HepG2 (cell line): ENCODE measurements at regions not wholly inside any gene's neighbourhood (a gene's known extent, or its start where the extent isn't known, plus 50 kb on each side); places are given as distances from the start of the nearest gene placed in this dataset.

ENCODE experiments used
- ATAC-seq: fragments of 200-7000 bp; cut with Tn5 transposase; 3 replicates; pipeline ENCODE4 v1.9.1; 2020; ENCODE audit warnings: mild to moderate bottlenecking, moderate library complexity
- BruUV-seq: library from RNA; stranded (reverse); fragments of 400-500 nt; replicated peaks from 2 replicates; lab custom pipeline; 2021; lab: Mats Ljungman, UMichigan
- CTCF ChIA-PET: fragments of 300-600 bp; formaldehyde crosslinking; extraction: SDS; loops from one replicate; lab custom pipeline; 2021; ENCODE audit warnings: low total read pairs, inconsistent platforms, low intra/inter-chr PET ratio; lab: Yijun Ruan, JAX
- POLR2A ChIA-PET: fragments of 350-600 bp; sonication (Branson Sonifier 250); formaldehyde crosslinking; loops from one replicate; lab custom pipeline; 2020; ENCODE audit warnings: antibody characterized with exemption, inconsistent platforms; lab: Yijun Ruan, JAX
- DNase-seq: peaks from one replicate; pipeline ENCODE4 v3.0.0-alpha.2; 2015; ENCODE audit warnings: low spot score
- FAIRE-seq: peaks from 3 replicates; lab custom pipeline; 2011; peaks lifted over from hg19 to GRCh38; lab: Jason Lieb, UNC
- H2AFZ ChIP-seq: one replicate; pipeline ENCODE4 v1.6.1; 2011; ENCODE audit warnings: low read length, inconsistent platforms
- H3K27ac ChIP-seq: fragments of 300-600 bp; 3 replicates; pipeline ENCODE4 v1.8.0; 2011; ENCODE audit warnings: mixed run types, mild to moderate bottlenecking, mixed read lengths, low read length, inconsistent platforms; ENCODE audit not compliant: insufficient read depth; ENCODE audit errors: extremely low read length
- H3K27me3 ChIP-seq, 2 experiments: fragments of 200-600 bp in 1 of 2; 2 replicates in 1 of 2; 3 replicates in 1 of 2; pipeline versions ENCODE4 v1.6.0 to v1.8.0; 2011; ENCODE audit warnings: low read length in 2 of 2, mild to moderate bottlenecking in 2 of 2, moderate library complexity in 2 of 2, inconsistent platforms in 1 of 2; ENCODE audit not compliant: insufficient read depth in 2 of 2, control insufficient read depth in 1 of 2
- H3K36me3 ChIP-seq, 2 experiments: fragments of 200-600 bp in 1 of 2; replicated peaks in 1 of 2; 2 replicates in 1 of 2; 3 replicates in 1 of 2; pipeline versions ENCODE4 v1.5.1 to v1.8.0; 2011; ENCODE audit warnings: low read length in 2 of 2, inconsistent platforms in 1 of 2; ENCODE audit not compliant: insufficient read depth in 2 of 2, control insufficient read depth in 1 of 2
- H3K4me1 ChIP-seq: 2 replicates; pipeline ENCODE4 v1.5.1; 2012; ENCODE audit warnings: low read length, inconsistent platforms; ENCODE audit not compliant: insufficient read depth
- H3K4me2 ChIP-seq: 2 replicates; pipeline ENCODE4 v1.6.0; 2011; ENCODE audit warnings: low read depth, low read length, inconsistent platforms
- H3K4me3 ChIP-seq, 3 experiments: fragments of 200-600 bp in 1 of 3; sonication (generic), shearing (Covaris generic) in 1 of 3; replicated peaks in 1 of 3; 2 replicates each; pipeline ENCODE4 v1.5.1; 2011 to 2016; ENCODE audit warnings: low read length in 3 of 3, inconsistent platforms in 2 of 3, low read depth in 2 of 3, mild to moderate bottlenecking in 2 of 3, control low read depth in 1 of 3, mixed read lengths in 1 of 3; ENCODE audit not compliant: insufficient read depth in 1 of 3
- H3K79me2 ChIP-seq: one replicate; pipeline ENCODE4 v1.6.1; 2011; ENCODE audit warnings: low read length, inconsistent platforms; ENCODE audit not compliant: insufficient read depth
- H3K9ac ChIP-seq: 2 replicates; pipeline ENCODE4 v1.6.0; 2011; ENCODE audit warnings: mild to moderate bottlenecking, low read depth, low read length, inconsistent platforms; ENCODE audit not compliant: insufficient read depth
- H3K9me3 ChIP-seq: 2 replicates; pipeline ENCODE4 v1.5.1; 2012; ENCODE audit warnings: mild to moderate bottlenecking, low read length
- H4K20me1 ChIP-seq: 2 replicates; pipeline ENCODE4 v1.6.0; 2011; ENCODE audit warnings: inconsistent platforms, mild to moderate bottlenecking, low read length, moderate library complexity; ENCODE audit not compliant: insufficient read depth
- HNF1A ChIP-seq, 2 experiments: sonication (generic) in 1 of 2; formaldehyde crosslinking in 1 of 2; IDR thresholded peaks; 2 replicates each; pipeline versions ENCODE4 v1.4.0 to v1.6.1; 2016 to 2020; ENCODE audit warnings: borderline replicate concordance in 1 of 2, low read depth in 1 of 2, mild to moderate bottlenecking in 1 of 2, missing genetic modification reagents in 1 of 2
- HNRNPL ChIP-seq: fragments of 200-400 bp; formaldehyde crosslinking; IDR thresholded peaks from 2 replicates; pipeline ENCODE4 v1.6.1; 2017; ENCODE audit warnings: mild to moderate bottlenecking, low read depth, low read length
- IRF2 ChIP-seq: IDR thresholded peaks from 2 replicates; pipeline ENCODE4 v1.6.1; 2018; ENCODE audit warnings: missing genetic modification reagents, missing compliant biosample characterization
- NR2F1 ChIP-seq, 2 experiments: fragments of 450-650 bp in 1 of 2; formaldehyde crosslinking in 1 of 2; IDR thresholded peaks; 2 replicates each; pipeline versions ENCODE4 v1.5.0 to v1.6.1; 2016 to 2020; ENCODE audit warnings: mild to moderate bottlenecking in 1 of 2, missing compliant biosample characterization in 1 of 2, missing genetic modification reagents in 1 of 2, moderate library complexity in 1 of 2
- PHF5A ChIP-seq: IDR thresholded peaks from one replicate; pipeline ENCODE4 v1.6.1; 2018; ENCODE audit warnings: low read depth, missing genetic modification reagents; ENCODE audit not compliant: unreplicated experiment
- SAP130 ChIP-seq: IDR thresholded peaks from 2 replicates; pipeline ENCODE4 v1.6.1; 2016; ENCODE audit warnings: low read depth
- SP5 ChIP-seq: IDR thresholded peaks from 2 replicates; pipeline ENCODE4 v1.6.1; 2016; ENCODE audit warnings: low read depth, borderline replicate concordance
- TAF15 ChIP-seq: fragments of 200-400 bp; formaldehyde crosslinking; IDR thresholded peaks from one replicate; pipeline ENCODE4 v1.6.1; 2018; ENCODE audit warnings: mild to moderate bottlenecking, low read depth, low read length; ENCODE audit not compliant: poor library complexity, severe bottlenecking
- ZMYM3 ChIP-seq: sonication (generic); formaldehyde crosslinking; IDR thresholded peaks from 2 replicates; pipeline ENCODE4 v1.5.1; 2020; ENCODE audit warnings: mild to moderate bottlenecking, missing genetic modification reagents
- ZMYM4 ChIP-seq: sonication (generic); formaldehyde crosslinking; IDR thresholded peaks from 2 replicates; pipeline ENCODE4 v1.8.1; 2023; ENCODE audit warnings: mild to moderate bottlenecking, missing genetic modification reagents
- ZNF33B ChIP-seq: sonication (generic); formaldehyde crosslinking; IDR thresholded peaks from 2 replicates; pipeline ENCODE4 v1.5.1; 2020; ENCODE audit warnings: mild to moderate bottlenecking, missing genetic modification reagents
- ZNF468 ChIP-seq: sonication (generic); formaldehyde crosslinking; IDR thresholded peaks from 2 replicates; pipeline ENCODE4 v1.8.0; 2022; ENCODE audit warnings: mild to moderate bottlenecking, moderate library complexity, missing genetic modification reagents
- ZNF501 ChIP-seq: sonication (generic); formaldehyde crosslinking; IDR thresholded peaks from 2 replicates; pipeline ENCODE4 v1.5.1; 2020; ENCODE audit warnings: mild to moderate bottlenecking, moderate library complexity, missing genetic modification reagents
- ZNF569 ChIP-seq: sonication (generic); formaldehyde crosslinking; IDR thresholded peaks from 2 replicates; pipeline ENCODE4 v1.5.0; 2020; ENCODE audit warnings: mild to moderate bottlenecking, missing genetic modification reagents, moderate library complexity, borderline replicate concordance
- WGBS: methylation state at CpG from one replicate; pipeline ENCODE4 v1.1.6; 2017; ENCODE audit warnings: low lambda C conversion rate; 5-methylcytosine and 5-hydroxymethylcytosine counted together
- in situ Hi-C: cut with HindIII; loops from 2 replicates; pipeline ENCODE4 v1.10.0; 2017; ENCODE audit warnings: low pct_unique_long_range_greater_than_20kb; ENCODE audit not compliant: extremely low pct_ligation_motif_present
- intact Hi-C: fragments of 100-400 bp; cut with micrococcal nuclease; formaldehyde crosslinking; loops from one replicate; pipeline ENCODE4 v1.10.0; 2022; ENCODE audit not compliant: unreplicated experiment
- TF ChIP-seq, protein P1 (sequence below): sonication (generic); formaldehyde crosslinking; IDR thresholded peaks from 2 replicates; pipeline ENCODE4 v1.4.0; 2020; ENCODE audit warnings: missing genetic modification reagents, borderline replicate concordance

- TF ChIP-seq HNF1A (IDR thresholded peaks at IDR 0.05; ENCODE audit: low read depth) (no peak), HNF1A (CRISPR knock-in tag; IDR thresholded peaks at IDR 0.05; ENCODE audit: borderline replicate concordance) (no peak), ZMYM4 (no peak), NR2F1 (CRISPR knock-in tag; IDR thresholded peaks at IDR 0.05) (no peak), ZNF33B (no peak)
- TF ChIP-seq, all 625 proteins: peak for 0
Measured at GRCh38 chr11:95337972-95338429, 107.0 kb upstream of the SESN3 start (continued).

DNA sequence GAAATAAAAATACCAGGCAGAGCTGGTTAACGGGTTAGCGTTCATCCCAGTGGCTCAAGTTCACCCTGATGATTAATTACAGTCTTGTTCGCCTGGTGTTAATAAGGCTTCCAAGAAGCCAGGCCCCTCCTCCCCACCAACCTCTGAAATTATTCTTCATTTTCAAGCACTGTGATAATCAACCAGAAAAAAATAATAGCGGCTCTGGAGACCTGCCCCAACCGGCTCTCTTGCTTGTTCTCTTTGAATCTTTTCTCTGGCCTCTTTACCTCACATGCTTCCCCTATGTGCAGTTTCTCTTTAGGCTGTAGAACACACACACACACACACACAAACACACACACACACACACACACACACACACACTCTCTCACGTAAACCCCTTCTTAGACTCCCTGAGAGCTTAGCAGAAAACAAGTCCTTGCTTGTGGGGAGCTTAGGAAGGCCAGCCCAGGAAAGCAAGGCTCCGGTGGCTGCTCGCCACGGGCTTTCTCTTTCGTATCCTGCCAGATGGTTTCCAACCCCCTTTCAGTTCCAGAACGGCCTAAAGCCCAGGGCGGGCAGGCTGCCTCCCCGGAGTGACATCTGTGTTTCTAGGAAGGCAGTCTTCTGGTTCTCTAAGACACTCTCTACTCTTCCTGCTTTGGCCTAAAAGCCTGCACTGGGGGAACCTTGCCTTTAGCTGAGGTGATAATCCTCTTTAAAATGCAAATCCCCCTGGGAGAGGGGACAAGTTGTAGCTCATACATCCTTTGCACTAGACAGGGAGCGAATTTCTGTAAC lies 106.4 kb upstream of the SESN3 start:
- ATAC-seq (no peak), FAIRE-seq (no peak), DNase-seq (no peak)
- no peaks in the 10 kb centered on the region for H3K36me3 ChIP-seq
- no TSS peak for BruUV-seq
- no peaks in the 10 kb centered on the region for H3K27me3 ChIP-seq
- in situ Hi-C loops (no loop called here), intact Hi-C loops (no loop called here)
- no peak overlapping the region for H3K9ac ChIP-seq
- H3K9me3 ChIP-seq = no peaks in the 10 kb centered on the region
- no peak overlapping the region for H2AFZ ChIP-seq
- no peaks in the 10 kb centered on the region for H3K4me1 ChIP-seq
- no peak overlapping the region for H3K4me2 ChIP-seq
- H3K4me3 ChIP-seq = no peak overlapping the region
- ChIA-PET POLR2A (no interaction called here), CTCF (no interaction called here)
- no peaks in the 10 kb centered on the region for H3K79me2 ChIP-seq
- WGBS = 63% methylated on average over 14 of the region's 14 CpGs
- H3K27ac ChIP-seq = no peak overlapping the region
- no peaks in the 10 kb centered on the region for H4K20me1 ChIP-seq
- TF ChIP-seq, protein P1, sequence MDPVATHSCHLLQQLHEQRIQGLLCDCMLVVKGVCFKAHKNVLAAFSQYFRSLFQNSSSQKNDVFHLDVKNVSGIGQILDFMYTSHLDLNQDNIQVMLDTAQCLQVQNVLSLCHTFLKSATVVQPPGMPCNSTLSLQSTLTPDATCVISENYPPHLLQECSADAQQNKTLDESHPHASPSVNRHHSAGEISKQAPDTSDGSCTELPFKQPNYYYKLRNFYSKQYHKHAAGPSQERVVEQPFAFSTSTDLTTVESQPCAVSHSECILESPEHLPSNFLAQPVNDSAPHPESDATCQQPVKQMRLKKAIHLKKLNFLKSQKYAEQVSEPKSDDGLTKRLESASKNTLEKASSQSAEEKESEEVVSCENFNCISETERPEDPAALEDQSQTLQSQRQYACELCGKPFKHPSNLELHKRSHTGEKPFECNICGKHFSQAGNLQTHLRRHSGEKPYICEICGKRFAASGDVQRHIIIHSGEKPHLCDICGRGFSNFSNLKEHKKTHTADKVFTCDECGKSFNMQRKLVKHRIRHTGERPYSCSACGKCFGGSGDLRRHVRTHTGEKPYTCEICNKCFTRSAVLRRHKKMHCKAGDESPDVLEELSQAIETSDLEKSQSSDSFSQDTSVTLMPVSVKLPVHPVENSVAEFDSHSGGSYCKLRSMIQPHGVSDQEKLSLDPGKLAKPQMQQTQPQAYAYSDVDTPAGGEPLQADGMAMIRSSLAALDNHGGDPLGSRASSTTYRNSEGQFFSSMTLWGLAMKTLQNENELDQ = no peak
- TF ChIP-seq HNRNPL = no peak
- TF ChIP-seq ZMYM3 (CRISPR knock-in tag) = no peak
- TF ChIP-seq IRF2 (CRISPR knock-in tag) = no peak
- TF ChIP-seq TAF15 = no peak
- no peak for TF ChIP-seq SAP130 (CRISPR knock-in tag)
- TF ChIP-seq SP5 = no peak
- TF ChIP-seq ZNF569 = no peak
- TF ChIP-seq ZNF501 (CRISPR knock-in tag) = no peak
- no peak for TF ChIP-seq ZNF468 (CRISPR knock-in tag)
- no peak for TF ChIP-seq PHF5A (CRISPR knock-in tag)
